HL-60 (cell line): ENCODE measurements at regions not wholly inside any gene's neighbourhood (a gene's known extent, or its start where the extent isn't known, plus 50 kb on each side); places are given as distances from the start of the nearest gene placed in this dataset.

Experiments used
- DNase-seq, 2 experiments: peaks; one replicate each; pipeline ENCODE4 v3.0.0-alpha.2; 2010 to 2020; ENCODE audit warnings: low read depth in 1 of 2, low spot score in 1 of 2
- H3K27ac ChIP-seq: fragments of 250-450 bp; sonication (Bioruptor Pico); replicated peaks from 2 replicates; pipeline ENCODE4 v1.5.1; 2020; ENCODE audit warnings: mild to moderate bottlenecking, moderate library complexity
- H3K27me3 ChIP-seq: fragments of 250-450 bp; sonication (Bioruptor Pico); 2 replicates; pipeline ENCODE4 v1.5.1; 2021; ENCODE audit warnings: mild to moderate bottlenecking, moderate library complexity; ENCODE audit not compliant: insufficient read depth, poor library complexity, severe bottlenecking
- H3K4me3 ChIP-seq: replicated peaks from 2 replicates; pipeline ENCODE4 v1.5.1; 2011; ENCODE audit warnings: mild to moderate bottlenecking, control low read depth, low read length; ENCODE audit not compliant: insufficient read depth
- CTCF ChIP-seq: IDR thresholded peaks from one replicate; pipeline ENCODE4 v1.5.1; 2011; ENCODE audit warnings: low read length, control low read depth, inconsistent platforms; ENCODE audit not compliant: insufficient read depth
- GABPA ChIP-seq: IDR thresholded peaks from 2 replicates; pipeline ENCODE4 v1.6.1; 2012; ENCODE audit warnings: low read depth
- POLR2AphosphoS5 ChIP-seq: IDR thresholded peaks from 2 replicates; pipeline ENCODE4 v1.6.1; 2012; ENCODE audit warnings: low read depth
- REST ChIP-seq: IDR thresholded peaks from 2 replicates; pipeline ENCODE4 v1.6.1; 2012; ENCODE audit warnings: low read depth; ENCODE audit not compliant: insufficient replicate concordance
- SPI1 ChIP-seq: IDR thresholded peaks from 2 replicates; pipeline ENCODE4 v1.6.1; 2012; ENCODE audit warnings: low read depth, mild to moderate bottlenecking, borderline replicate concordance

DNA sequence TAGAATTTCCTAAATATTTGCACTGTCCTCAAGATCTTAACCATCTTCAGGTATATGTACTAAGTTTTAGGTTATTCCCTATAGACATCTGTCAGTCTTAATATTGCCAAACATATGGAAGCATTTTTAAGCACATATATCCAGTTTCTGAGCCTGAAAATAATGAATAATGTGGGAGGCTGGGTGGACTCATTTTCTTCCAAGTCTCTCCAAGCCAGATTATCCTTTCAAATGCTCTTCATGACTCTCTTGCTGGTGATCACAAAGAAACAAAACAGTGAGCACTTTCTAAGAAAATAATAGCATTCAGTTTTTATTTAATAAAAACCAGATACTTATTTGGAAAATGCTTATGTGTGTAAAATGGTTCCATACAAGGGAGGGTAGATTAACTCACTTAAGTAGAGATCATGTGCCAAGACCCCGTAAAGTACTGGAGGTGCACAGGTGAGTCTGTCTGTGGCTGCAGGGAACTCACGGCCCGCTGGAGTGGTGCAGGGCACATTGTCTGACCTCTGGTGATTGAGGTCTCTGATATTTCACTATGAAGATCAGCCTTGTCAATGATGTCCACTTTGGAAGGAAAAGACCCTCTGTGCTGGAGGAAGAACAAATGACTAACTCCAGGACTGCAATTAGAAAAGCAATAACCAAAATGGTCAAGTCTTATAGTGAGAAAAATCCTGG lies 161.6 kb downstream of the TMEM18 start:
- no peak overlapping the region for H3K4me3 ChIP-seq
- DNase-seq, result no peak
- no peak for TF ChIP-seq SPI1
- TF ChIP-seq GABPA, result no peak
- no peak for TF ChIP-seq CTCF
- no peak for TF ChIP-seq REST
- TF ChIP-seq POLR2AphosphoS5, result no peak

GRCh38 chr2:513981-514706 lies 163.1 kb downstream of the TMEM18 start:
- no peak overlapping the region for H3K27ac ChIP-seq
- DNase-seq, result no peak
- H3K4me3 ChIP-seq, result no peak overlapping the region
- TF ChIP-seq REST (no peak), CTCF (no peak), SPI1 (no peak), GABPA (no peak), POLR2AphosphoS5 (no peak)
- no peaks in the 10 kb centered on the region for H3K27me3 ChIP-seq

More for the DNA sequence above, 161.6 kb downstream of the TMEM18 start:
- no peaks in the 10 kb centered on the region for H3K27me3 ChIP-seq
- no peak overlapping the region for H3K27ac ChIP-seq

- H3K27ac ChIP-seq, result no peak overlapping the region
- H3K27me3 ChIP-seq, result no peaks in the 10 kb centered on the region
- DNase-seq, result no peak
- H3K4me3 ChIP-seq, result no peak overlapping the region
- TF ChIP-seq SPI1 (no peak), REST (no peak), GABPA (no peak), POLR2AphosphoS5 (no peak), CTCF (no peak)
Measured at GRCh38 chr2:510839-511238, 166.4 kb downstream of the TMEM18 start.
